A673 (cell line): ENCODE measurements at regions not wholly inside any gene's neighbourhood (a gene's known extent, or its start where the extent isn't known, plus 50 kb on each side); places are given as distances from the start of the nearest gene placed in this dataset.

Experiments used
- BruUV-seq: library from RNA; stranded (reverse); fragments of 400-500 nt; replicated peaks from 2 replicates; lab custom pipeline; 2021; lab: Mats Ljungman, UMichigan
- CTCF ChIA-PET: fragments of 300-600 bp; sonication (Branson Sonifier 250); formaldehyde crosslinking; loops from one replicate; lab custom pipeline; 2022; ENCODE audit warnings: antibody characterized with exemption; lab: Charles Lee
- POLR2A ChIA-PET: fragments of 300-600 bp; sonication (Branson Sonifier 250); formaldehyde crosslinking; loops from one replicate; lab custom pipeline; 2022; ENCODE audit warnings: antibody characterized with exemption; ENCODE audit not compliant: low non-redundant PET; lab: Charles Lee
- DNase-seq: peaks from one replicate; pipeline ENCODE4 v3.0.0-alpha.2; 2015; ENCODE audit warnings: low spot score
- H3K27ac ChIP-seq: fragments of 200-600 bp; sonication (generic); 2 replicates; pipeline ENCODE4 v1.5.1; 2016; ENCODE audit warnings: mixed run types, low read depth, mild to moderate bottlenecking, mixed read lengths, antibody characterized with exemption, low read length; ENCODE audit not compliant: poor library complexity, severe bottlenecking
- H3K27me3 ChIP-seq: fragments of 200-600 bp; sonication (generic); replicated peaks from 2 replicates; pipeline ENCODE4 v1.6.1; 2017; ENCODE audit warnings: mixed run types, low read depth, mild to moderate bottlenecking, mixed read lengths, antibody characterized with exemption, low read length; ENCODE audit not compliant: insufficient read depth, poor library complexity
- H3K36me3 ChIP-seq: fragments of 200-600 bp; sonication (generic); 2 replicates; pipeline ENCODE4 v1.6.1; 2016; ENCODE audit warnings: mixed run types, mild to moderate bottlenecking, mixed read lengths, antibody characterized with exemption, low read length; ENCODE audit not compliant: insufficient read depth, poor library complexity, severe bottlenecking
- H3K4me1 ChIP-seq: fragments of 200-600 bp; sonication (generic); 2 replicates; pipeline ENCODE4 v1.6.1; 2017; ENCODE audit warnings: mixed run types, mild to moderate bottlenecking, mixed read lengths, antibody characterized with exemption, low read length; ENCODE audit not compliant: insufficient read depth, poor library complexity, severe bottlenecking
- H3K4me3 ChIP-seq: fragments of 200-600 bp; sonication (generic); 2 replicates; pipeline ENCODE4 v1.5.1; 2016; ENCODE audit warnings: low read depth, mixed run types, mild to moderate bottlenecking, mixed read lengths, low read length; ENCODE audit not compliant: poor library complexity, severe bottlenecking
- H3K9me3 ChIP-seq: fragments of 200-600 bp; sonication (generic); 2 replicates; pipeline ENCODE4 v1.6.1; 2016; ENCODE audit warnings: mixed run types, low read depth, mild to moderate bottlenecking, mixed read lengths, antibody characterized with exemption, low read length; ENCODE audit not compliant: poor library complexity, severe bottlenecking
- EZH2 ChIP-seq: fragments of 200-600 bp; sonication (generic); IDR thresholded peaks from 2 replicates; pipeline ENCODE4 v1.6.1; 2017; ENCODE audit warnings: borderline replicate concordance, low read depth, mild to moderate bottlenecking, mixed read lengths, antibody characterized with exemption, low read length; ENCODE audit not compliant: poor library complexity, severe bottlenecking
- intact Hi-C: fragments of 100-400 bp; cut with micrococcal nuclease; formaldehyde crosslinking; loops from one replicate; pipeline ENCODE4 v1.10.0; 2022; ENCODE audit not compliant: unreplicated experiment
- TF ChIP-seq, protein P1 (sequence below): fragments of 300-800, 200-600 bp; sonication (generic); conservative IDR thresholded peaks from 2 replicates; pipeline ENCODE4 v1.5.1; 2017; ENCODE audit warnings: low read depth, mild to moderate bottlenecking, antibody characterized with exemption, low read length, moderate library complexity, mixed read lengths

DNA sequence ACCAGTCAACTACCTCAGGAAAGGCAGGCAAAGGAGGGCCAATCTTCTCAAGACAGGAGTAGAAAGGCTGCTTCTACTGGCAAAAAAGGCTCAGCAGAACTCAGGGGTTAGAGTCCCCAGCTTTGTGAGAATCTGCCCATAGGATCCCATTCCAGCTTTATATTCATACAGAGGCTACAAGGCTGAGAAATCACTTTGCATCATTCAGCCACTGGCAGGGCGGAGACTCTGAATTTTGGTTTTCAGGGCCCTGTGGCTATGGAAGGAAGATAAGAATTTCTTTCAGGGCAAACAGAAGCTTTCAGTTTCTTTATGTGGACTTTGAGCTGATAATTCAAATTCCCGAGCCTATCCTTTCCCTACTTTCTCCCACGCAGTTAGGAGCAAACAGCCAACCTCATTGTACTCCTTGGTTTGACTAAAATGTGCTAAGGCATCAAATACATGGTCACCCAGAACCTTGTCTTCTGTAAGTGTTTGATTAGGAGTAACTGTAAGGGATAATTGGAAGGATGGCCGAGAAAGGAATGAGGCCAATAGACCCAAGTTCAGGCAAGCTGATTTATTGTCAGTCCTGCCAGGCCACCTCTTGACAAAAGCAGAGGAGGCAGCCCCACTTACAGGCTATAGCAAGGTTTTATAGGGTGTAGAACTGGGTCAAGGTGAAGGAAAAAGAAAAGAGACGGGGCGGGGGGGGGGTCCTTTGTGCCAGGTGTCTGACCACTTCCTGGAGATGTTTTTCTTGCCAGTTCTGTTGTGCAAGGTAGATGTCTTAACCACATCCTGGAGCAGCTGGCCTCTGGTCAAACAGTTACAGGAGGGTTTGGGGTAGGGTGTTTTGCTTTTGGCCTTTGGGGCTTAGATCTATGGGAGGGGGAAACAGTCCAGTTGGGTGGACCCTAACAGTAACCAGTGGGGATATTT lies 165.3 kb upstream of the PPP1R2C start:
- Histone ChIP-seq H3K4me3 (no peak overlapping the region), H3K27ac (no peak overlapping the region), H3K27me3 (no peaks in the 10 kb centered on the region), H3K36me3 (no peaks in the 10 kb centered on the region), H3K4me1 (no peaks in the 10 kb centered on the region), H3K9me3 (no peaks in the 10 kb centered on the region)
- ChIA-PET CTCF (no interaction called here), POLR2A (no interaction called here)
- BruUV-seq = no TSS peak
- TF ChIP-seq, protein P1, sequence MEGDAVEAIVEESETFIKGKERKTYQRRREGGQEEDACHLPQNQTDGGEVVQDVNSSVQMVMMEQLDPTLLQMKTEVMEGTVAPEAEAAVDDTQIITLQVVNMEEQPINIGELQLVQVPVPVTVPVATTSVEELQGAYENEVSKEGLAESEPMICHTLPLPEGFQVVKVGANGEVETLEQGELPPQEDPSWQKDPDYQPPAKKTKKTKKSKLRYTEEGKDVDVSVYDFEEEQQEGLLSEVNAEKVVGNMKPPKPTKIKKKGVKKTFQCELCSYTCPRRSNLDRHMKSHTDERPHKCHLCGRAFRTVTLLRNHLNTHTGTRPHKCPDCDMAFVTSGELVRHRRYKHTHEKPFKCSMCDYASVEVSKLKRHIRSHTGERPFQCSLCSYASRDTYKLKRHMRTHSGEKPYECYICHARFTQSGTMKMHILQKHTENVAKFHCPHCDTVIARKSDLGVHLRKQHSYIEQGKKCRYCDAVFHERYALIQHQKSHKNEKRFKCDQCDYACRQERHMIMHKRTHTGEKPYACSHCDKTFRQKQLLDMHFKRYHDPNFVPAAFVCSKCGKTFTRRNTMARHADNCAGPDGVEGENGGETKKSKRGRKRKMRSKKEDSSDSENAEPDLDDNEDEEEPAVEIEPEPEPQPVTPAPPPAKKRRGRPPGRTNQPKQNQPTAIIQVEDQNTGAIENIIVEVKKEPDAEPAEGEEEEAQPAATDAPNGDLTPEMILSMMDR = no peak
- TF ChIP-seq EZH2 = no peak
- DNase-seq = no peak
- intact Hi-C loops = no loop called here

DNA sequence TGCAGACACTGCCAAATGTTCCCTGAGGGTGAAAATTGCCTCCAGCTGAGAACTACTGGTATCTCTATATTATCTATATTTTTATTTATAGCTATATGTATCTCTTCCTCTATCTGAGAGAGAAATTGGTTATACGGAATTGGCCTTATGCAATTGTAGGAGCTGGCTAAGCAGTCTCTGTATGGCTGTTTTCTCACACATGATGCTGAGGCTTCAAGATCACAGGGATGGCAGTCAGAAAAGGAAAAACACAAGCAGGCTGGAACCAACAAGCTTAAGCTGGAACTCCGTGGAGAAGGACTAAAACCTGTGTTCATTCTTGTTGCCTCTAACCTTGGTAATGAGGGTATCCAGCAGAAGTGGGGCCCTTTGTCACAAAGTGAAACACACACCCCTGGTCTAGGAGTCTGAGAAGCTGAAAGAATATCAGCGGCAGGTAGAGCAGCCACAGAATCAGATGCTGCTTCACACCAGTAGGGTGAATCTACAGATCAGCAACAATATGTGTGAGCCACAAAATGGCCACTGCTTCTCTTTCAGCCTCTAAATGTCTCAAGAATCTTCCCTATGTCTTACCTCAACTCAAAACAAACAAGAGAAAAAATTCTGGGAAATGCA lies 166.5 kb upstream of the PPP1R2C start:
- DNase-seq = no peak
- H3K27ac ChIP-seq = no peak overlapping the region
- ChIA-PET POLR2A (no interaction called here), CTCF (no interaction called here)
- BruUV-seq = no TSS peak
- no peaks in the 10 kb centered on the region for H3K27me3 ChIP-seq
- intact Hi-C loops = no loop called here
- no peaks in the 10 kb centered on the region for H3K4me1 ChIP-seq
- TF ChIP-seq, protein P1 = no peak
- TF ChIP-seq EZH2 = no peak
- H3K36me3 ChIP-seq = no peaks in the 10 kb centered on the region
- H3K9me3 ChIP-seq = no peaks in the 10 kb centered on the region
- H3K4me3 ChIP-seq = no peak overlapping the region

DNA sequence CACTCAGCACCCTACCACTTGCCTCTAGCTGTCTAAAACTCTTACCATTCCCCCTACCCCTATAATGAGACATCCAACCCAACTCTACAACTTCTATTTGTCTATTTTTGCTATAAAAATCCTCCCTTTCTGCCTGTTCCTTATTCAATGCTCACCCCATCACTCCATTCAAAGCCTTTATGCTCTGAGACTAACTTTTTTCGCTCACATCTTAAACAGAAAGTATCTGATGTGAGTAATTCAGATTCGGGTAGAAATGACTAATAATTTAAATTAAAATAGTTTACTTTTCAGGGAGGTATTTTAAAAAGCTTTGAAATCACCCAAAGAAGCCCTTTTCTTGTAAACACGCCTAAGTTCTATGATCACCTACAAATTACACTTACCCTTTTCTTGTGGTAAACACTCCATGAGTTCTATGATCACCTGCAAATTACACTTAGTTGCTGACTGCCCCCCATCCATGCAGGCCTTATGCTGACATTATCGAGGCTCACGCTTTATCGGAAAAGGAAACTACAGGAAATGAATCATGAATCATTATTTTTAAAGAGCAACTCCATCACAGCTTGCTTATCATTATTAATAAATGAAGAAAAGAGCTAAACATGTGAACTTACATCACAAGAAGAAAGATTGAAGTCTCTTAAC lies 168.7 kb upstream of the PPP1R2C start:
- H3K36me3 ChIP-seq = no peaks in the 10 kb centered on the region
- ChIA-PET CTCF (no interaction called here), POLR2A (no interaction called here)
- no peaks in the 10 kb centered on the region for H3K9me3 ChIP-seq
- H3K4me3 ChIP-seq = no peak overlapping the region
- TF ChIP-seq EZH2 = no peak
- TF ChIP-seq, protein P1 = no peak
- H3K27me3 ChIP-seq = no peaks in the 10 kb centered on the region
- H3K4me1 ChIP-seq = no peaks in the 10 kb centered on the region
- no peak overlapping the region for H3K27ac ChIP-seq
- no TSS peak for BruUV-seq
- no peak for DNase-seq
- intact Hi-C loops = no loop called here
